EL (cell line): ENCODE measurements at regions not wholly inside any gene's neighbourhood (a gene's known extent, or its start where the extent isn't known, plus 50 kb on each side); places are given as distances from the start of the nearest gene placed in this dataset.
A peak's percentile ranks its signal among the peaks of the same experiment; 100 is the strongest.

Source experiments
- DNase-seq: peaks from one replicate; pipeline ENCODE4 v3.0.0-alpha.2; 2016

DNA sequence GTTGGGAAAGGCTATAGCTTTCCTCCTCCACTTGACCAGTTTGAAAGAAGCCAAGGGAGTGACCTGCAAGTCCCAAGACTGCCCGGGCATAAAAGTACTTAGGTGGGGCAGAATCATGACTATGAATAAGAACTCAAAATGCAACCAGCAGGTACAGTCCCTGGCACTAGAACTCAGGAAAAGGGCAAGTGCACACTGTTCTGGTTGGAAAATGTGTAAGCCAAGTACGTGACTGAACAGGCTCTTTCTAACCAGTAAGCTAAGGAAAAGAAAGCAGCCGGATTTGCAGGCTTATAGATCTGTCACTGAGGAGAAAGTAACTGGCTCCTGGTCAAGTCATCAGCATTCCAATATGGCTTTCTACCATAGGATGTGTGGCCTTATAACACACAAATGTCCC is 101.2 kb upstream of the SLC4A7 start:
- DNase-seq, result no peak

GRCh38 chr3:27584874-27585273 is 100.7 kb upstream of the SLC4A7 start:
- DNase-seq, result no peak

- DNase-seq, result no peak
These were observed 97.7 kb upstream of the SLC4A7 start for GRCh38 chr3:27581852-27582251.

GRCh38 chr3:27578032-27578431 is 93.8 kb upstream of the SLC4A7 start:
- no peak for DNase-seq

GRCh38 chr3:27577504-27577903 is 93.3 kb upstream of the SLC4A7 start:
- no peak for DNase-seq

GRCh38 chr3:27576171-27576570 is 92.0 kb upstream of the SLC4A7 start:
- no peak for DNase-seq

GRCh38 chr3:27575499-27575898 is 91.3 kb upstream of the SLC4A7 start:
- no peak for DNase-seq

GRCh38 chr3:27574438-27574795 is 90.2 kb upstream of the SLC4A7 start:
- DNase-seq, result no peak

- DNase-seq, result peak; percentile 41
These were observed 89.7 kb upstream of the SLC4A7 start for GRCh38 chr3:27573780-27574437.

- no peak for DNase-seq
These were observed 89.0 kb upstream of the SLC4A7 start for GRCh38 chr3:27573138-27573537.

DNA sequence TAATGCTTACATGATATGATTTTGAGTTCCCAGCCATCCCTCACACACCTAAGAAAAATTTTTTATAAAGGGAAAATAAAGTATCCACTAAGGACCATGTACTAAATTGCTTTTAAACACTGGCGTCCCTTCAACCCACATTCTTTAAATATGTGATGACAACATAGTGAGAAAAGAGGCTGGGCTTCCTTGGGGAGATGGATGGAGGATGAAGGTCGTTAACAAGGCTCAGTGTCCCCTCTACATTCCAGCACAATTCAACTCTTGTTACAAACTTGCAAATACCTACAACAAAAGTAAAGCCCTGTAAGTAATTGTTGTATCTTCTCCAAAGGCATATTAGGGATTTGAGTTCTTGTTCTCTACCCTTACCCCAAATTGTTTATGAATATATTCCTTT is 87.2 kb upstream of the SLC4A7 start:
- DNase-seq, result no peak

DNA sequence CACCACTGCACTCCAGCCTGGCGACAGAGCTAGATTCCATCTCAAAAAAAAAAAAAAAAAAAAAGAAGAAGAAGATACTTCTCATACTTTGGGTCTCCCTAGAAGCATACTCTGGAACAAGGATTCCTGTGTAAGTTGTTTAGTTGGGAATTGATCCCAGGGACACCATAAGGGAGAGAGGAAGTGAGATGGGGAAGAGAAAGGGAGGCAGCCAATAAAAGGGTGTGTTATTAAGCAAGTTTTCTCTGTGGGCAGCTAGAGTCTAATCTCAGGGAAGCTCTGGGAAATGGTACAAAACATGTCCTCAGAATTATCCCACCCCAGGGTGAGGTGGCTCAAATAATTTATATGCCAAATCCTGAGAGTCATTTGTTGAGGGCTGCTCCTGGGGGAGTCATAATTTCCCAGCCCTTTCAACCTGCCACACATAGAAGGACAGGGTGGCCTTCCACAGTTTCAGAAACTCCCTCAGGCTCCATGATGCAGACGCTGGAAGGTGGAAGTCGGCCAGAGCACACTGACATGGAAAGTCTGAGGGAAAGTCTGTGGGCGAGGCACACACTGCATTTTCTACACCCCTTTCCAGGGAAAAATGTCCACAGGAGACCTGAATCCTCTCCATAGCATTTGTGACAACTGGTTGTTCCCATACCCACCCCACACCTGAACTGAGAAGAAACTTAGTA is 86.4 kb upstream of the SLC4A7 start:
- DNase-seq, result no peak

DNA sequence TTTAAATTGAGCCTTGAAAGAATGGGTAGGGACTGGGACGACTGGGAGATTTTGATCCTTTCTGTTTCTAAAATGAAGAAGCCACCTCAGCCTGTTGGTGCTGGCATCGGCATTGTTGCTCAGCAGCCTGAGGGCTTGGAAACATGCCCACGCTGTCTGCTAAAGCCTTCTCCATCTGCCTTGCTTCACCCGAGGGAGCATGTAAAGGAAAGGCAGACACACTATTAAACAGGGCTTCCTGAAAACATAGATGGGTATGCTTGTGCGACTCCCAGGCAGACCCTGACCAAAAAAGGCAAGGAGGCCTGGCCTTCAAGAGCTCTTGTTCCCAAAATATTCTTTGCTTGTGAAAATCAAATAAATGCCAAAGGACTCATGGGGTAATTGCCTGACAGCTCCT is 84.2 kb upstream of the SLC4A7 start:
- DNase-seq, result peak; percentile 88

DNA sequence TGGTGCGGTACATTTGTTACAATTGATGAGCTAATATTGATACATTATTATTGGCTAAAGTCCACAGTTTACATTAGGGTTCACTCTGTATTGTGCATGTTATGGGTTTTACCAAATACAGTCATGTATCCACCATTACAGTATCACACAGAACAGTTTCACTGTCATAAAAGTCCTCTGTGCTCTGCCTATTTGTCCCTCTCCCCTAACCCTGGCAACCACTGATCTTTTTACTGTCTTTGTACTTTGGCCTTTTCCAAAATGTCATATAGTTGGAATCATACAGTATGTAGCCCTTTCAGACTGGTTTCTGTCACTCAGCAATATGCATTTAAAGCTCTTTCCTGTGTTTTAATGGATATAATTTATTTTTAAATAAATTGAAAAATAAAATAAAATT is 83.1 kb upstream of the SLC4A7 start:
- DNase-seq, result no peak

GRCh38 chr3:27565201-27565852 is 81.1 kb upstream of the SLC4A7 start:
- DNase-seq, result no peak

GRCh38 chr3:27561576-27561975 is 77.4 kb upstream of the SLC4A7 start:
- DNase-seq, result no peak

DNA sequence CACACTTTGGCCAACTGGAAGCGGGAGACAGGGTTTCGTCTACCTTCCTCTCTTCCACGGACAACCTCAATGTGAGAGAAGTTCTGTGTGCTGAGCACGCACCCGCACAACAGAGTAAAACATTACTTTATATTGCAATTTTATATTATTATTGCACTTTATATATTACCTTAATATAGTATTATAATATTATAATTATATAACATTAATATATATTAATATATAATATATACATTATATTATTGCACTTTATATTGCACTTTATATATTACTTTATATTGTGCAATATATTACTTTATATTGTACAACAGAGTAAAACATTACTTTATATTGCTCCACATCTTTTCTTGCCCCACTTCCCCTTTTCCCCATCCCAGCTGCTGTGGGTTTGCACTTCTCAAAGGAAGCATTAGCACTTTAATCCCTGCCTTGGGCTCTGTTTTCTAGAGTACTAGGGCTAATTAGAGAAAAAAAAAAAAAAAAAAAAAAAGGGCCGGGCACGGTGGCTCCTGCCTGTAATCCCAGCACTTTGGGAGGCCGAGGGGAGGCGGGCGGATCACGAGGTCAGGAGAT is 76.4 kb upstream of the SLC4A7 start:
- no peak for DNase-seq

DNA sequence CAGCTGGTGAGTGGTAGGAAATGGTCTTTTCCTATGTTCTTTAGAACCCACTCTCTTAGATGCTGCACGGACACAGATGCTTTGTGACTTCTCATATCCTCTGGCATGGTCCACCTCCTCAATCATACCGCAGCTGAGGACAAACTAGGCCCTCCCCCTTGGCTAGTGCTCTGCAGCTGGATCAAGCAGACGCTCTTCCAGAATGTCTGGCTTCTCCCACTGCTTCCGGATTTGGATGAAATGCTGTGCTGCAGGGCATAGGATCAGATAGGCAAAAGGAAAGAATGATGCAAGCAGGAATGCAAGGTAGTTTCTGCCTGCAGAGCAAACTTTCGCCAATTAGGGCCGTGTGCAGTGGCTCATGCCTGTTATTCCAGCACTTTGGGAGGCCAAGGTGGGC is 75.7 kb upstream of the SLC4A7 start:
- DNase-seq, result peak; percentile 83

DNA sequence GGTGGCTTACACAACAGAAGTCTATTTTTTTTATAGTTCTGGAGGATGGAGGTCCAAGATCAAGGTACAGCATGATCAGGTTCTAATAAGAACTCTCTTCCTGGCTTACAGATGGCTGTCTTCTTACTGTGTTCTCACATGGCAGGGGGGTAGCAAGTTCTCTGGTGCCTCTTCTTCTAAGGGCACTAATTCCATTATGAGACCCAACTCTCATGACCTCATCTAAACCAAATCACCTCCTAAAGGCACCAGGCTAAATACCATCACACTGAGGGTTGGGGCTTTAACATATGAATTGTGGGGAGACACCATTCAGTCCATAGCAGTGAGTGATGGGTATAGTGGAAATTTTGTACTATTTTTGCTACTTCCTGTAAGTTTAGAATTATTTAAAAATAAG is 75.2 kb upstream of the SLC4A7 start:
- no peak for DNase-seq

- DNase-seq, result no peak
These were observed 73.2 kb upstream of the SLC4A7 start for GRCh38 chr3:27557411-27557810.

- peak; percentile 30 for DNase-seq
These were observed 72.7 kb upstream of the SLC4A7 start for GRCh38 chr3:27556887-27557286.

- DNase-seq, result peak; percentile 43
These were observed 70.5 kb upstream of the SLC4A7 start for GRCh38 chr3:27554706-27555105.

DNA sequence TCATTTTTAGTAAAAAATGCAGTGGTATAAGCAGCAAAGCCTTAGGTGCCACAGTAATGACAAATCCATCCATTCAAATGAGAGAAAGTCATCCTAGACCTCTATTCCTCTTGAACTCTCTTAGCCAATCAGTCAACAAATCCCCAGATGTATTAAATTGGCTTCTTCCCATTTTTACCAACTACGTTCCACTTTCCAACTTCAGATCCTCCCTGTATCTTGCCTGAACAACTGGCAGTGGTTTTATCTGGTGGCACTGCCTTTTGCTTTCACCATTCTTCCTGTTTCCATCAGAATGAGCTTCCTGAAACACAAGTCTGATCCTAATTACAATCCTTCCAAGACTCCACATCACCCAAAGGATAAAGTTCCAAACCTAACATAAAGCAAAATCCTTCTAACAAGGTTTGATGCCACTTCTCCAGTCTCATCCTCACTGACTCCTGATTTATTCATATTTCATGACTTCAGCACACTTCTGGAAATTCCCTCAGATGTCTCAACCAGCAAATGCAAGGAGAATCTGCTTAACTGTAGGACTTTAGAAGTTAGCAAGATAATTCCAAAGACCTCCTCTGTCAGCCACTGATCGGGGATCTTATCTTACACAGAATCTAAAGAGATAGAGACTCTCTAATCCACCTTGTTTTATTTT is 69.8 kb upstream of the SLC4A7 start:
- DNase-seq, result peak; percentile 57

DNA sequence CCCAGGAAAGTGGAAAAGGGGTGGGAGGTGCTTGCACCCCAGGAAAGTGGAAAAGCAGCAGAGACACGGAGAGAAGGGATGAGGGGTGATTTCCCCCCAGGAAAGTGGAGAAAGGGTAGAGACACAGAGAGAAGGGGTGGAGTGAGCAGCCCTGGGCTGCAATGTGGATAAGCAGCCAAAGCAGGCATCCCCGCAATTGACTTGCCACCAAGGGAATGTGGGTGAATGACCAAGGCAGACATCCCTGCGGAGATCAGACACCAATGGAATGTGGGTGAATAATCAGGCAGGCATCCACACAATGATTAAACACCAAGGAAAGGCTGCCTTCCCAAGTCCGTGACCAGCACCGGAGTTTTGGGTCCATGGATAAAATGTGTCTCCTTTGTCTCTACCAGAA is 68.5 kb upstream of the SLC4A7 start:
- DNase-seq, result peak; percentile 95
